Prostate gland (tissue), 2 donors: ENCODE measurements at regions not wholly inside any gene's neighbourhood (a gene's known extent, or its start where the extent isn't known, plus 50 kb on each side); places are given as distances from the start of the nearest gene placed in this dataset.

Source experiments
- POLR2AphosphoS5 ChIP-seq: sonication (generic); formaldehyde crosslinking; IDR thresholded peaks from one replicate; pipeline ENCODE4 v1.6.1; 2017; ENCODE audit warnings: antibody characterized with exemption
- TF ChIP-seq, protein P1 (sequence below), 4 experiments: fragments of 200-600 bp in 2 of 4; fragments of 450-650 bp in 2 of 4; sonication (generic) in 2 of 4; IDR thresholded peaks; 1 replicate in 3 of 4; 2 replicates in 1 of 4; pipeline ENCODE4 v1.5.1; 2016 to 2019; ENCODE audit warnings: antibody characterized with exemption in 4 of 4, mild to moderate bottlenecking in 2 of 4, moderate library complexity in 2 of 4

DNA sequence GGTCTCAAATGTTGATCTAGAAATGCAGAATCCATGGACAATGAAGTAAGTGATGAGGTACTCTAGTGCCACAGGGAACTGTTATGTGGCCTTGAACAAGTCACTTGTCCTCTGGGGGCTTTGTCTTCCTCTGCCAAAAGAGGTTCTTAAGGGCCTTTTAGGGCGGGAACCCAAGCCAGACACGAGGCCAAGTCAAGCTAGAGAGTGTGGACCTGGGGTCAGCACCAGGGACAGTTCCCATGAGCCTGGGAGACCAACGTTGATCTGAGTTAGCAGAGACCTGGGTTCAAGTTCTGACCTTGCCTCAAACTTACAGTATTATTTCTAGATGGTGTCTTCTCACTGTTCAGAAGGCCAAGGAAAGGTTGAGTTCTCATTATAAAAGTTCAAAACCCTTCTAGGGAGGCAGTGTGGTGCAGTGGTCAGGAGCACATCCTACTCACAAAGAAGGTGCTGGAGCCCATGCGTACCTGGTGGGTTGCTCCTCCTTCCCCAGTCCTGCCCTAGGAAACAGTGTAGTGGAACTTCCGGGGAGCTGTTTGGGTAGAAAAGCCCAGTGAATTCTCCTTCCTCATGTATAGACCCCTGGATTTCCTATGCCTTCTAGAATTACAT lies 121.5 kb downstream of the CHST1 start:
- no peak for TF ChIP-seq POLR2AphosphoS5
- TF ChIP-seq, protein P1, sequence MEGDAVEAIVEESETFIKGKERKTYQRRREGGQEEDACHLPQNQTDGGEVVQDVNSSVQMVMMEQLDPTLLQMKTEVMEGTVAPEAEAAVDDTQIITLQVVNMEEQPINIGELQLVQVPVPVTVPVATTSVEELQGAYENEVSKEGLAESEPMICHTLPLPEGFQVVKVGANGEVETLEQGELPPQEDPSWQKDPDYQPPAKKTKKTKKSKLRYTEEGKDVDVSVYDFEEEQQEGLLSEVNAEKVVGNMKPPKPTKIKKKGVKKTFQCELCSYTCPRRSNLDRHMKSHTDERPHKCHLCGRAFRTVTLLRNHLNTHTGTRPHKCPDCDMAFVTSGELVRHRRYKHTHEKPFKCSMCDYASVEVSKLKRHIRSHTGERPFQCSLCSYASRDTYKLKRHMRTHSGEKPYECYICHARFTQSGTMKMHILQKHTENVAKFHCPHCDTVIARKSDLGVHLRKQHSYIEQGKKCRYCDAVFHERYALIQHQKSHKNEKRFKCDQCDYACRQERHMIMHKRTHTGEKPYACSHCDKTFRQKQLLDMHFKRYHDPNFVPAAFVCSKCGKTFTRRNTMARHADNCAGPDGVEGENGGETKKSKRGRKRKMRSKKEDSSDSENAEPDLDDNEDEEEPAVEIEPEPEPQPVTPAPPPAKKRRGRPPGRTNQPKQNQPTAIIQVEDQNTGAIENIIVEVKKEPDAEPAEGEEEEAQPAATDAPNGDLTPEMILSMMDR (IDR thresholded peaks at IDR 0.05), result no peak
